H9 (cell line): ENCODE measurements at regions not wholly inside any gene's neighbourhood (a gene's known extent, or its start where the extent isn't known, plus 50 kb on each side); places are given as distances from the start of the nearest gene placed in this dataset.
"Not testable (repeated sequence)": the region's sequence is repeated elsewhere in the genome, so short reads cannot be mapped to it uniquely, and the experiment has no call there.

Experiments
- DNase-seq: peaks from one replicate; pipeline ENCODE4 v3.0.0-alpha.2; 2017
- H2AFZ ChIP-seq: one replicate; pipeline ENCODE4 v1.6.1; 2013; ENCODE audit warnings: mild to moderate bottlenecking, low read length, control low read depth, moderate library complexity
- H2AK5ac ChIP-seq: 2 replicates; pipeline ENCODE4 v1.6.1; 2013; ENCODE audit warnings: low read length, control low read depth, mixed read lengths; ENCODE audit not compliant: insufficient read length
- H2BK120ac ChIP-seq: one replicate; pipeline ENCODE4 v1.6.1; 2013; ENCODE audit warnings: low read depth, mild to moderate bottlenecking, low read length, control low read depth, inconsistent platforms; ENCODE audit not compliant: poor library complexity, severe bottlenecking
- H2BK12ac ChIP-seq: 2 replicates; pipeline ENCODE4 v1.6.1; 2013; ENCODE audit warnings: low read length, control low read depth, mixed read lengths, low read depth; ENCODE audit not compliant: insufficient read length
- H2BK15ac ChIP-seq: 2 replicates; pipeline ENCODE4 v1.6.1; 2013; ENCODE audit warnings: low read depth, low read length, control low read depth
- H2BK20ac ChIP-seq: one replicate; pipeline ENCODE4 v1.6.1; 2013; ENCODE audit warnings: low read depth, mild to moderate bottlenecking, low read length, control low read depth, inconsistent platforms; ENCODE audit not compliant: poor library complexity, severe bottlenecking
- H2BK5ac ChIP-seq: 2 replicates; pipeline ENCODE4 v1.6.1; 2013; ENCODE audit warnings: low read length, control low read depth, mixed read lengths; ENCODE audit not compliant: insufficient read length
- H3K14ac ChIP-seq: 2 replicates; pipeline ENCODE4 v1.6.1; 2013; ENCODE audit warnings: low read length, control low read depth; ENCODE audit not compliant: insufficient read depth
- H3K18ac ChIP-seq: 2 replicates; pipeline ENCODE4 v1.6.1; 2013; ENCODE audit warnings: low read depth, mild to moderate bottlenecking, mixed read lengths, low read length, control low read depth; ENCODE audit not compliant: insufficient read length
- H3K23ac ChIP-seq: 2 replicates; pipeline ENCODE4 v1.6.1; 2013; ENCODE audit warnings: low read length, control low read depth, mixed read lengths, low read depth; ENCODE audit not compliant: insufficient read length
- H3K23me2 ChIP-seq: 2 replicates; pipeline ENCODE4 v1.6.1; 2013; ENCODE audit warnings: low read depth, mild to moderate bottlenecking, mixed read lengths, low read length, control low read depth; ENCODE audit not compliant: insufficient read length, poor library complexity, severe bottlenecking
- H3K27ac ChIP-seq: 2 replicates; pipeline ENCODE4 v1.5.1; 2013; ENCODE audit warnings: low read length, control low read depth, mixed read lengths, low read depth; ENCODE audit not compliant: insufficient read length
- H3K27me3 ChIP-seq: 2 replicates; pipeline ENCODE4 v1.6.1; 2013; ENCODE audit warnings: low read length, control low read depth, inconsistent platforms; ENCODE audit not compliant: insufficient read depth
- H3K4ac ChIP-seq: 2 replicates; pipeline ENCODE4 v1.6.1; 2013; ENCODE audit warnings: low read depth, mild to moderate bottlenecking, control low read depth, inconsistent platforms, low read length, moderate library complexity
- H3K4me1 ChIP-seq: 2 replicates; pipeline ENCODE4 v1.6.1; 2013; ENCODE audit warnings: low read length, control low read depth, inconsistent platforms; ENCODE audit not compliant: insufficient read depth
- H3K4me2 ChIP-seq: 2 replicates; pipeline ENCODE4 v1.6.1; 2013; ENCODE audit warnings: low read length, control low read depth, mixed read lengths; ENCODE audit not compliant: insufficient read length, insufficient read depth
- H3K56ac ChIP-seq: 2 replicates; pipeline ENCODE4 v1.6.1; 2013; ENCODE audit warnings: low read depth, mild to moderate bottlenecking, mixed read lengths, low read length, control low read depth; ENCODE audit not compliant: insufficient read length
- H3K79me1 ChIP-seq: 2 replicates; pipeline ENCODE4 v1.6.1; 2013; ENCODE audit warnings: low read depth, mild to moderate bottlenecking, moderate library complexity, low read length, control low read depth, inconsistent platforms; ENCODE audit not compliant: insufficient read depth, poor library complexity, severe bottlenecking
- H3K79me2 ChIP-seq: 2 replicates; pipeline ENCODE4 v1.6.1; 2013; ENCODE audit warnings: low read length, control low read depth, inconsistent platforms; ENCODE audit not compliant: insufficient read depth
- H3K9ac ChIP-seq: 2 replicates; pipeline ENCODE4 v1.6.1; 2013; ENCODE audit warnings: low read length, control low read depth, mixed read lengths; ENCODE audit not compliant: insufficient read length; ENCODE audit errors: extremely low read depth
- H3K9me3 ChIP-seq: one replicate; pipeline ENCODE4 v1.6.1; 2013; ENCODE audit warnings: low read depth, low read length, inconsistent platforms; ENCODE audit not compliant: control insufficient read depth
- H3T11ph ChIP-seq: one replicate; pipeline ENCODE4 v1.6.1; 2013; ENCODE audit warnings: mild to moderate bottlenecking, low read length, control low read depth, inconsistent platforms
- H4K20me1 ChIP-seq: one replicate; pipeline ENCODE4 v1.6.1; 2013; ENCODE audit not compliant: control insufficient read depth, insufficient read length, insufficient read depth
- H4K5ac ChIP-seq: 2 replicates; pipeline ENCODE4 v1.6.1; 2013; ENCODE audit warnings: low read depth, mild to moderate bottlenecking, mixed read lengths, low read length, control low read depth; ENCODE audit not compliant: insufficient read length
- H4K8ac ChIP-seq: replicated peaks from 2 replicates; pipeline ENCODE4 v1.6.1; 2013; ENCODE audit warnings: low read length, control low read depth, mixed read lengths, low read depth; ENCODE audit not compliant: insufficient read length
- H4K91ac ChIP-seq: 2 replicates; pipeline ENCODE4 v1.6.1; 2013; ENCODE audit warnings: low read depth, mild to moderate bottlenecking, moderate library complexity, mixed read lengths, low read length, control low read depth; ENCODE audit not compliant: insufficient read length
- H3K27ac Mint-ChIP-seq, 3 experiments: 2 replicates in 2 of 3; 3 replicates in 1 of 3; pipeline ENCODE4 v1.8.0; 2020 to 2021; ENCODE audit warnings: mixed read lengths in 3 of 3, mild to moderate bottlenecking in 1 of 3, moderate library complexity in 1 of 3
- H3K27me3 Mint-ChIP-seq: 2 replicates; pipeline ENCODE4 v1.8.0; 2021; ENCODE audit warnings: low read depth, mild to moderate bottlenecking, moderate library complexity, mixed read lengths
- H3K36me3 Mint-ChIP-seq, 3 experiments: 2 replicates in 2 of 3; 3 replicates in 1 of 3; pipeline ENCODE4 v1.8.0; 2020 to 2021; ENCODE audit warnings: low read depth in 3 of 3, mixed read lengths in 3 of 3; ENCODE audit not compliant: insufficient read depth in 1 of 3
- H3K4me1 Mint-ChIP-seq, 2 experiments: 2 replicates each; pipeline ENCODE4 v1.8.0; 2020; ENCODE audit warnings: mixed read lengths in 2 of 2
- H3K4me3 Mint-ChIP-seq, 2 experiments: 2 replicates in 1 of 2; 3 replicates in 1 of 2; pipeline ENCODE4 v1.8.0; 2020 to 2021; ENCODE audit warnings: mild to moderate bottlenecking in 2 of 2, mixed read lengths in 2 of 2, moderate library complexity in 1 of 2
- H3K9me3 Mint-ChIP-seq, 2 experiments: 2 replicates in 1 of 2; 3 replicates in 1 of 2; pipeline ENCODE4 v1.8.0; 2020; ENCODE audit warnings: mild to moderate bottlenecking in 2 of 2, mixed read lengths in 2 of 2, moderate library complexity in 1 of 2
- WGBS: extraction: QIAGEN DNeasy Blood & Tissue Kit; methylation state at CpG from one replicate; pipeline ENCODE4 v1.1.7; 2013; ENCODE audit warnings: missing lambda C conversion rate, low lambda C conversion rate, mixed read lengths; ENCODE audit not compliant: insufficient read length; ENCODE audit errors: extremely low coverage; 5-methylcytosine and 5-hydroxymethylcytosine counted together
- TF ChIP-seq, protein P1 (sequence below): fragments of 200-600 bp; sonication (generic); conservative IDR thresholded peaks from 3 replicates; pipeline ENCODE4 v1.8.0; 2021; ENCODE audit warnings: antibody characterized with exemption, mild to moderate bottlenecking

DNA sequence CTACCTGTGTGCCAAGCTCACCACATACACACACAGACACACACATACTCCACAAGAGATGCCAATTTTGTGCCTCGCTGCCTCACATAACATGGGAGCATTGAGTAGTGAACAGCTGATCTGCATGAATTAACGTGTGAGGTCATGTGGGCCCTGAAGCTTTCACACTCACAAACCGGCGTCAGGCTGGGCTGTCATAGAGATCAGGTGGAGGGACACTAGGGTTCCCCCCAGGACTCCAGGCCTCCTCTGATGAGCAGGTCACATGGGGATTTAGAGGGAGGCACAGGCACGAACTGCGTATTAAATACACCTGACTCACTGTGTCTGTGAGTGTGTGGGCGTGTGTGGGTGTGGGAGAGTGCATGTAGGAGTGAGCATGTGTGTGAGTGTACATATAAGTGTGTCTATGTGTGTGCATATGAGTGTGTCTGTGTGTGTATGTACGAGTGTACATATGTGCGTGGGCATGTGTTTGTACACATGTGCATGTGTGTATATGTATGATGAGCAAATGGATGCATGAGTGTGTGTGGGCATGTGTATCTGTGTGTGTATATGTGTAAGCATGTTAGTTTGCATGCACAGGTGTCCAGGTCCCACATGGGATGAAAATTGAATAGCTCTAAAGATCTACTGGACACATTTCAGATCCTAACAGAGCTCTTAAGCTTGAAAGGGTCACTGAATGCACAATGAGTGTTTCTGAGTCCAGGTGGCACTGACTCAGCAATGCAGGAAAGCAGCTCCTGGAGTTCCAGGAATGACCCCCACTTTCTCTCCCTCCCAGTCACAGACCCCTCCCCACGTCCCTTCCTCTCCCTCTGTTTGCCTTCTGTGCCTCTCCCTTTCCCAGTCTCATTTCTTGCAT lies 336.6 kb downstream of the PREX1 start:
- no peaks in the 10 kb centered on the region for H3K9me3 Mint-ChIP-seq
- H3K14ac ChIP-seq, result no peak overlapping the region
- H3K4me3 Mint-ChIP-seq, result no peak overlapping the region; a peak in 1 of 5 replicates
- no peak overlapping the region for H3K56ac ChIP-seq
- TF ChIP-seq, protein P1, sequence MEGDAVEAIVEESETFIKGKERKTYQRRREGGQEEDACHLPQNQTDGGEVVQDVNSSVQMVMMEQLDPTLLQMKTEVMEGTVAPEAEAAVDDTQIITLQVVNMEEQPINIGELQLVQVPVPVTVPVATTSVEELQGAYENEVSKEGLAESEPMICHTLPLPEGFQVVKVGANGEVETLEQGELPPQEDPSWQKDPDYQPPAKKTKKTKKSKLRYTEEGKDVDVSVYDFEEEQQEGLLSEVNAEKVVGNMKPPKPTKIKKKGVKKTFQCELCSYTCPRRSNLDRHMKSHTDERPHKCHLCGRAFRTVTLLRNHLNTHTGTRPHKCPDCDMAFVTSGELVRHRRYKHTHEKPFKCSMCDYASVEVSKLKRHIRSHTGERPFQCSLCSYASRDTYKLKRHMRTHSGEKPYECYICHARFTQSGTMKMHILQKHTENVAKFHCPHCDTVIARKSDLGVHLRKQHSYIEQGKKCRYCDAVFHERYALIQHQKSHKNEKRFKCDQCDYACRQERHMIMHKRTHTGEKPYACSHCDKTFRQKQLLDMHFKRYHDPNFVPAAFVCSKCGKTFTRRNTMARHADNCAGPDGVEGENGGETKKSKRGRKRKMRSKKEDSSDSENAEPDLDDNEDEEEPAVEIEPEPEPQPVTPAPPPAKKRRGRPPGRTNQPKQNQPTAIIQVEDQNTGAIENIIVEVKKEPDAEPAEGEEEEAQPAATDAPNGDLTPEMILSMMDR, result no peak
- no peak overlapping the region for H3K18ac ChIP-seq
- H2AFZ ChIP-seq, result no peak overlapping the region
- no peaks in the 10 kb centered on the region for H3K27me3 ChIP-seq
- H3K27me3 Mint-ChIP-seq, result no peaks in the 10 kb centered on the region; the same call in 1 of the 2 replicates
- H3K79me2 ChIP-seq, result no peaks in the 10 kb centered on the region
- H3K79me1 ChIP-seq, result no peaks in the 10 kb centered on the region
- H3K27ac Mint-ChIP-seq, result peak overlapping the region in 1 of 3 experiments; percentile 54; a peak in 2 of 7 replicates
- H3T11ph ChIP-seq, result no peak overlapping the region
- H4K91ac ChIP-seq, result no peak overlapping the region
- H3K4ac ChIP-seq, result no peak overlapping the region
- peaks cover 10% of the 10 kb centered on the region in 2 experiments for H3K4me1 Mint-ChIP-seq
- no peak overlapping the region for H4K8ac ChIP-seq
- no peak overlapping the region for H3K9ac ChIP-seq
- no peaks in the 10 kb centered on the region for H3K36me3 Mint-ChIP-seq
- no peak overlapping the region for H2AK5ac ChIP-seq
- H2BK12ac ChIP-seq, result no peak overlapping the region
- no peak overlapping the region for H3K4me2 ChIP-seq
- H2BK15ac ChIP-seq, result no peak overlapping the region
- WGBS, result no CpG with 5 or more reads among the region's 10 CpGs
- H3K9me3 ChIP-seq, result no peaks in the 10 kb centered on the region
- no peak for DNase-seq
- H4K5ac ChIP-seq, result no peak overlapping the region
- H2BK120ac ChIP-seq, result no peak overlapping the region
- H2BK5ac ChIP-seq, result no peak overlapping the region
- no peaks in the 10 kb centered on the region for H3K4me1 ChIP-seq
- H3K27ac ChIP-seq, result no peak overlapping the region
- H3K23me2 ChIP-seq, result no peaks in the 10 kb centered on the region
- no peaks in the 10 kb centered on the region for H4K20me1 ChIP-seq
- no peak overlapping the region for H3K23ac ChIP-seq
- H2BK20ac ChIP-seq, result no peak overlapping the region

- not testable (repeated sequence) for H3K9me3 ChIP-seq, H3T11ph ChIP-seq, H2BK5ac ChIP-seq, H3K27me3 Mint-ChIP-seq, H3K4ac ChIP-seq, H4K8ac ChIP-seq, H2AFZ ChIP-seq, H2AK5ac ChIP-seq, H4K20me1 ChIP-seq, H2BK20ac ChIP-seq, H3K18ac ChIP-seq, H2BK12ac ChIP-seq, H3K27ac ChIP-seq, H3K23me2 ChIP-seq, H4K91ac ChIP-seq, H3K4me3 Mint-ChIP-seq, H3K4me2 ChIP-seq, H3K36me3 Mint-ChIP-seq, H2BK120ac ChIP-seq, H3K79me1 ChIP-seq, H3K27me3 ChIP-seq, H3K56ac ChIP-seq, H3K9me3 Mint-ChIP-seq, H3K79me2 ChIP-seq, H3K4me1 ChIP-seq, H3K27ac Mint-ChIP-seq, H4K5ac ChIP-seq, DNase-seq, H3K14ac ChIP-seq, H2BK15ac ChIP-seq, H3K9ac ChIP-seq, H3K23ac ChIP-seq
- WGBS, result no CpG with 5 or more reads among the region's 7 CpGs
- peaks cover 14% of the 10 kb centered on the region in 2 experiments for H3K4me1 Mint-ChIP-seq
Observed at GRCh38 chr20:48490341-48490740, 337.5 kb downstream of the PREX1 start.
